GM06990 (cell line): ENCODE measurements at regions not wholly inside any gene's neighbourhood (a gene's known extent, or its start where the extent isn't known, plus 50 kb on each side); places are given as distances from the start of the nearest gene placed in this dataset.

Experiments
- DNase-seq: peaks from one replicate; pipeline ENCODE4 v3.0.0-alpha.2; 2011; ENCODE audit not compliant: insufficient read length; ENCODE audit errors: extremely low read depth
- H3K27me3 ChIP-seq: replicated peaks from 2 replicates; pipeline ENCODE4 v1.6.0; 2011; ENCODE audit warnings: low read length; ENCODE audit not compliant: control insufficient read depth, insufficient read depth
- H3K36me3 ChIP-seq: 2 replicates; pipeline ENCODE4 v1.5.1; 2011; ENCODE audit warnings: low read length; ENCODE audit not compliant: control insufficient read depth, insufficient read depth
- H3K4me3 ChIP-seq: replicated peaks from 2 replicates; pipeline ENCODE4 v1.5.1; 2011; ENCODE audit warnings: low read depth, mild to moderate bottlenecking, control low read depth, low read length
- CTCF ChIP-seq: IDR thresholded peaks from 2 replicates; pipeline ENCODE4 v1.5.1; 2011; ENCODE audit warnings: low read length, control low read depth, mild to moderate bottlenecking, inconsistent platforms; ENCODE audit not compliant: insufficient read depth, poor library complexity, severe bottlenecking

DNA sequence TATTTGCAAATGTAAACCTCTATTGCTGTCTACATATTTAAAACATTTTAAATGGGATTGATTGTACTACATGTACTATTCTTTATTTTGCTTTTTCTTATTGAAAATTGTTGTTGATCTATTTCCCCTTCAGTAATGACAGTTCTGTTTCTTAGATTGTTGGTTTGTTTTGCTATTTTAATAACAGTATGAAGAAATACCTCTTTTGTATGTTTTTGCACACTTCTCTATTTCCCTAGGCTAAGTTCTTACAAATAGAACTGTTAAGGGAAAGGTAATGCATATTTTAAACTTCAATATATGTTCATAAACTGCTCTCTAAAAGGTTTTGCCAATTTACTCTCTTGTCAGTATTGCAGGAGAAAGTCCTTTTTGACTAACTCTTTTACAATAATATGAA lies 195.0 kb upstream of the PRPS1L1 start:
- no peaks in the 10 kb centered on the region for H3K27me3 ChIP-seq
- no peak overlapping the region for H3K4me3 ChIP-seq
- no peak for TF ChIP-seq CTCF

DNA sequence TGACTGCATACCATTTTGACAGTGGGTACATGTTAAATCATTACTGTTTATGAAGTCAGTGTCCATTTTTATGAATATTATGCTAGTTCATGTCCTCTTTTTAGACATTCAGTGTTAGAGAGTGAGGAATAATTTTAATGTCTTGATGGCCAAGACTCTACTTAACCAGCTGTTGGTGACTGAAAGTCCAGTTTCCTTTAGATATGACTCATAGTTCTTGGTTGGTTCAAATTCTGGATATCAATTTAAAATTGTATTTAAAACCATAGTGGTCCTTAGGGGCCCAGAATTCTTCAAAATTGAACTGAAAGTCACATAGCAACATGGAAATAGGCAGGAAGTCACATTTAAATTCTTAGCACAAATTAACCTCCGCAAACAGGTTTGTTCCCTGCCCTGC lies 196.5 kb upstream of the PRPS1L1 start:
- H3K36me3 ChIP-seq: no peaks in the 10 kb centered on the region
- no peak overlapping the region for H3K4me3 ChIP-seq
- no peak for TF ChIP-seq CTCF
- no peaks in the 10 kb centered on the region for H3K27me3 ChIP-seq
- no peak for DNase-seq

More for the DNA sequence above, 195.0 kb upstream of the PRPS1L1 start:
- DNase-seq: no peak
- H3K36me3 ChIP-seq: no peaks in the 10 kb centered on the region

- no peak for DNase-seq
- TF ChIP-seq CTCF: no peak
- Histone ChIP-seq H3K27me3 (no peaks in the 10 kb centered on the region), H3K36me3 (no peaks in the 10 kb centered on the region), H3K4me3 (no peak overlapping the region)
Observed at GRCh38 chr7:18225067-18225466, 197.4 kb upstream of the PRPS1L1 start.

DNA sequence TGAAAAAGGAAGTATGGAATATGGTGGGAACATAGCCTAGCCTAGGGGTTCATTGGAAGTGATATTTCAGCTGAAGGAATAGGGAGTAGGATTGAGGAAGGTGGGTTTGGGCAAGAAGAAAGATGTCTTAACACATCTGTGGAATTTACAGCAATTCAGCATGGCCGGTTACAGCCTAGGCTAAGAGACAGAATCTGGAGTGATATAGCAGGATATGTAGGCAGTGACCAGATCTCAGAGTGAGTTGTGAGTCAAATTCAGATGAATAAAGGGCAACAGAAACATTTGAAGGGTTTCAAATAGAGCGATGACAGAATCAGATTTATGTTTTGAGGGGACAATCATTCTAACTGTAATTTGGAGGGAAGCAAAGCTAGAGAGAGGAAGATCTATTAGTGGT lies 199.0 kb upstream of the PRPS1L1 start:
- no peak overlapping the region for H3K4me3 ChIP-seq
- DNase-seq: no peak
- H3K27me3 ChIP-seq: no peaks in the 10 kb centered on the region
- TF ChIP-seq CTCF: no peak
- no peaks in the 10 kb centered on the region for H3K36me3 ChIP-seq

GRCh38 chr7:18228686-18229085 lies 201.0 kb upstream of the PRPS1L1 start:
- no peaks in the 10 kb centered on the region for H3K36me3 ChIP-seq
- no peaks in the 10 kb centered on the region for H3K27me3 ChIP-seq
- H3K4me3 ChIP-seq: no peak overlapping the region
- no peak for TF ChIP-seq CTCF
- DNase-seq: no peak

- no peak for DNase-seq
- no peak overlapping the region for H3K4me3 ChIP-seq
- TF ChIP-seq CTCF: no peak
- H3K36me3 ChIP-seq: no peaks in the 10 kb centered on the region
- no peaks in the 10 kb centered on the region for H3K27me3 ChIP-seq
Observed at GRCh38 chr7:18230271-18230670, 202.6 kb upstream of the PRPS1L1 start.
